Stimulated activated CD4-positive, alpha-beta T cell treated with anti-CD3 and anti-CD28 coated beads, Interleukin-12 subunit alpha, Interleukin-12 subunit beta, amount 100 ng/mL, for 48 hours (primary cell): ENCODE measurements at regions not wholly inside any gene's neighbourhood (a gene's known extent, or its start where the extent isn't known, plus 50 kb on each side); places are given as distances from the start of the nearest gene placed in this dataset.

ENCODE experiments used
- DNase-seq, 3 donors: peaks; one replicate each; pipeline ENCODE4 v3.0.0-alpha.2; 2020; ENCODE audit warnings: low read depth in 2 of 3, low spot score in 1 of 3

- DNase-seq, result no peak
Measured at GRCh38 chr15:62432702-62433398, 267.8 kb upstream of the C2CD4B start.

- no peak for DNase-seq
Measured at GRCh38 chr15:62436235-62436634, 271.1 kb upstream of the C2CD4B start.

- DNase-seq, result no peak
Measured at GRCh38 chr15:62437753-62438152, 272.7 kb upstream of the C2CD4B start.

GRCh38 chr15:62439543-62440016 is 274.5 kb upstream of the C2CD4B start:
- no peak for DNase-seq

- no peak for DNase-seq
Measured at GRCh38 chr15:62440362-62441105, 275.4 kb upstream of the C2CD4B start.

- DNase-seq, result no peak
Measured at GRCh38 chr15:62444104-62445022, 279.3 kb upstream of the C2CD4B start.

GRCh38 chr15:62445244-62445643 is 280.2 kb upstream of the C2CD4B start:
- no peak for DNase-seq

GRCh38 chr15:62446984-62447383 is 281.9 kb upstream of the C2CD4B start:
- DNase-seq, result no peak

- DNase-seq, result no peak
Measured at GRCh38 chr15:62447742-62448141, 282.7 kb upstream of the C2CD4B start.

- DNase-seq, result no peak
Measured at GRCh38 chr15:62449638-62450037, 284.6 kb upstream of the C2CD4B start.

GRCh38 chr15:62450061-62450460 is 285.0 kb upstream of the C2CD4B start:
- DNase-seq, result no peak

GRCh38 chr15:62452026-62452425 is 286.9 kb upstream of the C2CD4B start:
- no peak for DNase-seq

GRCh38 chr15:62452667-62453066 is 287.6 kb upstream of the C2CD4B start:
- DNase-seq, result no peak

GRCh38 chr15:62453375-62453774 is 288.3 kb upstream of the C2CD4B start:
- no peak for DNase-seq

GRCh38 chr15:62453981-62454380 is 288.9 kb upstream of the C2CD4B start:
- DNase-seq, result no peak

- no peak for DNase-seq
Measured at GRCh38 chr15:62454567-62455172, 289.6 kb upstream of the C2CD4B start.

- no peak for DNase-seq
Measured at GRCh38 chr15:62455441-62455921, 290.4 kb upstream of the C2CD4B start.

- no peak for DNase-seq
Measured at GRCh38 chr15:62456011-62456920, 291.2 kb upstream of the C2CD4B start.

GRCh38 chr15:62457100-62457499 is 292.0 kb upstream of the C2CD4B start:
- no peak for DNase-seq

- DNase-seq, result no peak
Measured at GRCh38 chr15:62459875-62460274, 294.8 kb upstream of the C2CD4B start.
